ENCODE measurements at regions not wholly inside any gene's neighbourhood (a gene's known extent, or its start where the extent isn't known, plus 50 kb on each side); places are given as distances from the start of the nearest gene placed in this dataset.
"Not testable (repeated sequence)": the region's sequence is repeated elsewhere in the genome, so short reads cannot be mapped to it uniquely, and the experiment has no call there.

- no peak for DNase-seq (ENCODE audit: low spot score)
These were observed 120.5 kb downstream of the PHETA1 start for GRCh38 chr12:111248236-111249017.

GRCh38 chr12:111247083-111247783, 121.7 kb downstream of the PHETA1 start:
- DNase-seq (ENCODE audit: low spot score): no peak

- DNase-seq (ENCODE audit: low spot score): no peak
These were observed 122.4 kb downstream of the PHETA1 start for GRCh38 chr12:111246477-111247011.

- no peak for DNase-seq (ENCODE audit: low spot score)
These were observed 123.0 kb downstream of the PHETA1 start for GRCh38 chr12:111245701-111246476.

- no peak for DNase-seq (ENCODE audit: low spot score)
These were observed 124.2 kb downstream of the PHETA1 start for GRCh38 chr12:111244673-111245072.

DNA sequence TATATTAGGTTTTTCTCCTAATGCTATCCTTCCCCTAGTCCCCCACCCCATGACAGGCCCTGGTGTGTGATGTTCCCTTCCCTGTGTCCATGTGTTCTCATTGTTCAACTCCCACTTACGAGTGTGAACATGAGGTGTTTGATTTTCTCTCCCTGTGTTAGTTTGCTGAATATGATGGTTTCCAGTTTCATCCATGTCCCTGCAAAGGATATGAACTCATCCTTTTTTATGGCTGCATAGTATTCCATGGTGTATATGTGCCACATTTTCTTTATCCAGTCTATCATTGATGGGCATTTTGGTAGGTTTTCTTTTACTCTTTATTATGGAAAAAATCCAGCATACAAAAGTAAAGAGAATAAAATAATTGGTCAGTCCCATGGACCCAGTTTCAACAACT, 126.1 kb downstream of the PHETA1 start:
- not testable (repeated sequence) for DNase-seq (ENCODE audit: low spot score)

DNA sequence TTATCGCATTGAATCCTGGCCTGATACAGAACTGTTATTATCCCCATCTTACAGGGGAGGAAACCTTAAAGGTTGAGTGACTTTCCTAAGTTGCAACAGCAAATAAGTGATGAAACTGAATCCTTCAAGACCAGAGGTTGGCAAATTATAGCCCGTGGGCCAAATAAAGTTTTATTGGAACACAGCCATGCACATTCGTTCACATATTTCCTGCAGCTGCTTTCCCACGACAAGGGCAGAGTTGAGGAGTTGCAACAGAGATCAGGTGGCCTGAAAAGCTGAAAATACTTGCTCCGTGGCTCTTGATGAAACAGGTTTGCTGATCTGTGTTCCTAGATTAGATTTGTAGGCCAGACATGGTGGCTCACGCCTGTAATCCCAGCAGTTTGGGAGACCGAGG, 126.7 kb downstream of the PHETA1 start:
- DNase-seq (ENCODE audit: low spot score): no peak

GRCh38 chr12:111240374-111240773, 128.5 kb downstream of the PHETA1 start:
- DNase-seq (ENCODE audit: low spot score): no peak

- DNase-seq (ENCODE audit: low spot score): no peak
These were observed 129.7 kb downstream of the PHETA1 start for GRCh38 chr12:111239235-111239634.

GRCh38 chr12:111238075-111238734, 130.7 kb downstream of the PHETA1 start:
- DNase-seq (ENCODE audit: low spot score): no peak

DNA sequence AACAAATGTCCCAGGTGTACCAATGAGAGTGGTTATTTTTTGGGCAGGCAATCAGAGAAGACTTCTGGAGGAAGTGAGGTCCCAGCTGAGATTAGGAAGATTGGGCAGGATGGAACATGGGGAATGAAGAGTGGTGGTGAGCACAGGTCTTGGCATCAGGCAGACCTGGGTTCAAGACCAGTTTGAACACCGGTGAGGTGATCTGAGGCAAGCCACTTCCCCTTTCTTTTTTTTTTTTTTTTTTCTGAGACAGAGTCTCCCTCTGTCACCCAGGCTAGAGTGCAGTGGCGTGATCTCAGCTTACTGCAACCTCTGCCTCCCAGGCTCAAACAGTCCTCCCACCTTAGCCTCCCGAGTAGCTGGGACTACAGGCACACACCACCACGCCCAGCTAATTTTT, 134.4 kb downstream of the PHETA1 start:
- not testable (repeated sequence) for DNase-seq (ENCODE audit: low spot score)

- no peak for DNase-seq (ENCODE audit: low spot score)
These were observed 135.1 kb downstream of the PHETA1 start for GRCh38 chr12:111233786-111234185.

DNA sequence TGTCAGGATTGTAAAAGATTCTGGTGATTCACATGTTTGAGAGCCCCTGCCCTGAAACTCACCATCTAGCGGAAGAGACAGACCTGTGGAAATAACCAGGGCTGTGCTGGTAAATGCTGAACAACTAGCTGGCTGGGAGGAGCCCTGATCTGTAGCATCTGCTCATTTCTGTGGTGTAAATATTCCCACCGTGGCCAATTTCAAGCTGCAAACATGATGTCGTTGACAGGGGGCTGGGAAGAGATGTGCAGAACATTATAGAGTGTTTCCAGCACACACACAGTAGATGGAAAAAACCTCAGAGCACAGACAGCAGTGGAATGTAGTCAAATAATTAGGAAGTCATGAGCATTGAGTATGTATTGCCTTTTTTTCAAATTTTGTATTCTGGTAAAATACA, 138.2 kb downstream of the PHETA1 start:
- no peak for DNase-seq (ENCODE audit: low spot score)

GRCh38 chr12:111228916-111229666, 139.8 kb downstream of the PHETA1 start:
- no peak for DNase-seq (ENCODE audit: low spot score)

DNA sequence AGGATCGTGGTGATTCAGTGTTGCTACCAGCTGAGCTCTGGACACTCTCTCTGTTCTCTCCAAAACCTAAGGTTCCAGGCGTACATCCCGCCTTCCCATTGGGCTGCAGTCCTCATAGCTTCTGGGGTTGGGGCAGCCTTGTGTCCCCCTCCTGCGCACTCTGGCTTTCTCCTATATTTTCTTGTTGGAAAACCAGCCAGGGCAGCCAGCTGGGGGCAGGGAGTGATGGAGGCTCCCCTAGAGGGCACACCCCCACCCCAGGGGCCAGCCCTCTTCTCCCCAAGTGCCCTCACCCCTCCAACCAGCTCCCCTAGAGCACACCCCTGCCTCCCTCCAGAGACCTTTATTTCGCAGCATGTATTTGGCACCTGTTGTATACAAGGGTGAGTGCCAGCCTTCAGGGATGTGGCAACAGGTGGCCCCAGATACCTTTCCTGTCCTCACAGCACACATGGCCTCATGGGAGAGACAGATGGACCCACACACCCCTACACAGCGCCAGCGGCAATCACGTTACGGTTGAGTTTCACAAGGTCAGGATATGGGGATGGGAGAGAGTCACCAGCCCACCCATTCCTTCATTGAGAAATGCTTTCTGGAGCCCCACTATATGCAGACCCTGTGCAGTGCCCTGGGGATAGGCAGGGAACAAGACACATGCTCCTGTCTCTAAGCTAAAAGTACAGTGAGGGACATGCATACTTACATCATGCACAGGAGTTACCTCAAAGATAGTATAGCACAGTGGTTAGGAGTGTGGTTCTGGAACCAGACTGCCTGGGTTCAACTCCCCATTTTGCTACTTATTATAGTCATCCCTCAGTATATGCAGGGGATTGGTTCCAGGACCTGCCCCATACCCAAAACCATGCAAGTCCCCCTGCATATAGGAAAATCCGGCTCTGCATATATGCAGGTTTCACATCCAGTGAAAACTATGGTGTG, 141.1 kb downstream of the PHETA1 start:
- no peak for DNase-seq (ENCODE audit: low spot score)

GRCh38 chr12:111226680-111227079, 142.2 kb downstream of the PHETA1 start:
- no peak for DNase-seq (ENCODE audit: low spot score)

DNA sequence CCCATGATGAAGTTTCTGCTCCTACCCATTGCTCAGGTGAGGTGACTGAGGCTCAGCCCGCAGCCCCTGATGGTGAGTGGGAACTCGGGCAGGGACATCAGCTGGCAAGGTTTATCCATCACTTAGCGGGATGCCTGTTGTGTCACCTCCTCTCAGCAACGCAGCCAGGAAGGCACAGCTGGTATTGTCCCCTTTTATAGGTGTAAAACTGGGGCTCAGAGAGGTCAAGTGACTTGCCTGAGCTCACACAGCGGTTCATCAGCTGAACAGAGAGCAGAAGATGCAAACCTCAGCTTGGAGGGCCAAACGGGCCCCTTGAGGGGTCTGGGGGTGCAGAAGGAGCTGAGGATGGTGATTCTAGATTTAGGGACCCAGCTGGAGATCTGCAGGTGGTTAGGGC, 143.6 kb downstream of the PHETA1 start:
- DNase-seq (ENCODE audit: low spot score): no peak

DNA sequence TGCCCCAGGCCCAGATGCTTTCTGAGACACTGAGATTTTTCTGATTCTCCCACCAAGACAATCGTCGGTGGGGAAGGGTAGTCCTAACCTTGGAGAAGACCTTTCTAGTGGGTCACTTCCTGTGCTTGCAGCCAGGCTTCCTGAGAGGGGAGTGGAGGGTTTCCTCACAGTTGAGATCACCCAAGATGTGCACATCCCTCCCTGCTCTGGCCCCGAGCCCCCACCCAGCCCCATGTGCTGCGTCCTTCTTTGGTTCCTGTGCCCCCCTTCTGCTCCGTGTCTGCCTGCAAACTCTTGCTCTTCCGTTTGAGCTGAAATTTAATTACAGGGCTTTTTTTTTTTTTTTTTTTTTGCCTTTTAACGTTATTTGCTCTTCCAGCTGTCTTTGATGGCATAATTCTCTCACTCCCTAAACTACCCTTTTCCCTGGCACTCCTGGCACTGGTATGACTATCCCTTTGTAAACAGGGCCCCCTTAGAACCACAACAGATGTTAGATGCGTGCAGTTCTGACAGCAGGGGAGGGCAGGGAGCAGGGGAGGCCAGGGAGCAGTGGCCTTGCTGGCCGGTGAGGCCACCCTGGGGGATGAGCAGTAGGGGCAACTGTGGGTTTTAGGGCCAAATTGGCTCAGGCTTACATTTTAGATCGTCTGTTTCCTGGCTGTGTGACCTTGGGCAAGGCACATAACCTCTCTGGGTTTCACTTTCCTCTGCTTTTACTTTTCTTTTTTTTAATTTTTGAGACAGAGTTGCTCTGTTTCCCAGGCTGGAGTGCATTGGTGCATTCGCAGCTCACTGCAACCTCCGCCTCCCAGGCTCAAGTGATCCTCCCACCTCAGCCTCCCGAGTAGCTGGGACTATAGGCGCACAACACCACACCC, 144.5 kb downstream of the PHETA1 start:
- no peak for DNase-seq (ENCODE audit: low spot score)

GRCh38 chr12:111222523-111222922, 146.4 kb downstream of the PHETA1 start:
- DNase-seq (ENCODE audit: low spot score): no peak

All from A172 (cell line).